Activated B cell treated with CpG ODN at 0.5 μM for 24 hours (primary cell): ENCODE measurements at regions not wholly inside any gene's neighbourhood (a gene's known extent, or its start where the extent isn't known, plus 50 kb on each side); places are given as distances from the start of the nearest gene placed in this dataset.

Source experiments
- ATAC-seq: fragments of 200-7000 bp; cut with Tn5 transposase; one replicate; pipeline ENCODE4 v1.10.0; 2021; ENCODE audit warnings: low read depth, mild to moderate bottlenecking, moderate library complexity
- CTCF ChIA-PET: fragments of 350-600 bp; sonication (Branson Sonifier 250); formaldehyde crosslinking; loops from one replicate; lab custom pipeline; 2021; ENCODE audit warnings: antibody characterized with exemption; lab: Charles Lee
- POLR2A ChIA-PET: fragments of 350-600 bp; sonication (Branson Sonifier 250); formaldehyde crosslinking; loops from one replicate; lab custom pipeline; 2021; ENCODE audit warnings: antibody characterized with exemption; lab: Charles Lee
- DNase-seq: peaks from one replicate; pipeline ENCODE4 v3.0.0; 2022
- H3K27ac Mint-ChIP-seq: one replicate; pipeline ENCODE4 v1.8.0; 2020; ENCODE audit warnings: mixed read lengths
- H3K27me3 Mint-ChIP-seq: one replicate; pipeline ENCODE4 v1.8.0; 2021; ENCODE audit warnings: mixed read lengths
- H3K36me3 Mint-ChIP-seq: one replicate; pipeline ENCODE4 v1.8.0; 2021; ENCODE audit warnings: low read depth, mixed read lengths
- H3K4me1 Mint-ChIP-seq: one replicate; pipeline ENCODE4 v1.8.0; 2021; ENCODE audit warnings: mixed read lengths
- H3K4me3 Mint-ChIP-seq: one replicate; pipeline ENCODE4 v1.8.0; 2020; ENCODE audit warnings: mild to moderate bottlenecking, mixed read lengths
- H3K9me3 Mint-ChIP-seq: one replicate; pipeline ENCODE4 v1.8.0; 2020; ENCODE audit warnings: mixed read lengths
- intact Hi-C: fragments of 100-400 bp; cut with micrococcal nuclease; formaldehyde crosslinking; loops from one replicate; pipeline ENCODE4 v1.15.1; 2024
- TF ChIP-seq, protein P1 (sequence below): fragments of 200-600 bp; IDR thresholded peaks from one replicate; pipeline ENCODE4 v1.8.0; 2022; ENCODE audit warnings: antibody characterized with exemption, mild to moderate bottlenecking

GRCh38 chr10:124177180-124177518 lies 83.8 kb upstream of the CHST15 start:
- peaks cover 15% of the 10 kb centered on the region for H3K4me1 Mint-ChIP-seq
- DNase-seq = no peak

GRCh38 chr10:124176349-124177179 lies 83.2 kb upstream of the CHST15 start:
- Mint-ChIP-seq H3K4me1 (peaks cover 15% of the 10 kb centered on the region), H3K9me3 (no peaks in the 10 kb centered on the region), H3K36me3 (no peaks in the 10 kb centered on the region), H3K27me3 (no peaks in the 10 kb centered on the region), H3K27ac (no peak overlapping the region), H3K4me3 (no peak overlapping the region)
- CTCF ChIA-PET = no interaction called here
- intact Hi-C loops = no loop called here
- ATAC-seq (no peak), DNase-seq (no peak)
- POLR2A ChIA-PET = no interaction called here
- TF ChIP-seq, protein P1, sequence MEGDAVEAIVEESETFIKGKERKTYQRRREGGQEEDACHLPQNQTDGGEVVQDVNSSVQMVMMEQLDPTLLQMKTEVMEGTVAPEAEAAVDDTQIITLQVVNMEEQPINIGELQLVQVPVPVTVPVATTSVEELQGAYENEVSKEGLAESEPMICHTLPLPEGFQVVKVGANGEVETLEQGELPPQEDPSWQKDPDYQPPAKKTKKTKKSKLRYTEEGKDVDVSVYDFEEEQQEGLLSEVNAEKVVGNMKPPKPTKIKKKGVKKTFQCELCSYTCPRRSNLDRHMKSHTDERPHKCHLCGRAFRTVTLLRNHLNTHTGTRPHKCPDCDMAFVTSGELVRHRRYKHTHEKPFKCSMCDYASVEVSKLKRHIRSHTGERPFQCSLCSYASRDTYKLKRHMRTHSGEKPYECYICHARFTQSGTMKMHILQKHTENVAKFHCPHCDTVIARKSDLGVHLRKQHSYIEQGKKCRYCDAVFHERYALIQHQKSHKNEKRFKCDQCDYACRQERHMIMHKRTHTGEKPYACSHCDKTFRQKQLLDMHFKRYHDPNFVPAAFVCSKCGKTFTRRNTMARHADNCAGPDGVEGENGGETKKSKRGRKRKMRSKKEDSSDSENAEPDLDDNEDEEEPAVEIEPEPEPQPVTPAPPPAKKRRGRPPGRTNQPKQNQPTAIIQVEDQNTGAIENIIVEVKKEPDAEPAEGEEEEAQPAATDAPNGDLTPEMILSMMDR = no peak

More at GRCh38 chr10:124177180-124177518, 83.8 kb upstream of the CHST15 start:
- no peak overlapping the region for H3K4me3 Mint-ChIP-seq
- H3K27ac Mint-ChIP-seq = no peak overlapping the region
- no peak for ATAC-seq
- H3K36me3 Mint-ChIP-seq = no peaks in the 10 kb centered on the region
- H3K9me3 Mint-ChIP-seq = no peaks in the 10 kb centered on the region
- ChIA-PET POLR2A (no interaction called here), CTCF (no interaction called here)
- intact Hi-C loops = no loop called here
- TF ChIP-seq, protein P1 = no peak
- no peaks in the 10 kb centered on the region for H3K27me3 Mint-ChIP-seq

GRCh38 chr10:124175701-124176348 lies 82.4 kb upstream of the CHST15 start:
- Mint-ChIP-seq H3K27me3 (no peaks in the 10 kb centered on the region), H3K9me3 (no peaks in the 10 kb centered on the region), H3K36me3 (no peaks in the 10 kb centered on the region), H3K27ac (no peak overlapping the region), H3K4me1 (peaks cover 15% of the 10 kb centered on the region), H3K4me3 (no peak overlapping the region)
- TF ChIP-seq, protein P1 = no peak
- POLR2A ChIA-PET = no interaction called here
- ATAC-seq = no peak
- no peak for DNase-seq
- CTCF ChIA-PET = no interaction called here
- intact Hi-C loops = no loop called here

DNA sequence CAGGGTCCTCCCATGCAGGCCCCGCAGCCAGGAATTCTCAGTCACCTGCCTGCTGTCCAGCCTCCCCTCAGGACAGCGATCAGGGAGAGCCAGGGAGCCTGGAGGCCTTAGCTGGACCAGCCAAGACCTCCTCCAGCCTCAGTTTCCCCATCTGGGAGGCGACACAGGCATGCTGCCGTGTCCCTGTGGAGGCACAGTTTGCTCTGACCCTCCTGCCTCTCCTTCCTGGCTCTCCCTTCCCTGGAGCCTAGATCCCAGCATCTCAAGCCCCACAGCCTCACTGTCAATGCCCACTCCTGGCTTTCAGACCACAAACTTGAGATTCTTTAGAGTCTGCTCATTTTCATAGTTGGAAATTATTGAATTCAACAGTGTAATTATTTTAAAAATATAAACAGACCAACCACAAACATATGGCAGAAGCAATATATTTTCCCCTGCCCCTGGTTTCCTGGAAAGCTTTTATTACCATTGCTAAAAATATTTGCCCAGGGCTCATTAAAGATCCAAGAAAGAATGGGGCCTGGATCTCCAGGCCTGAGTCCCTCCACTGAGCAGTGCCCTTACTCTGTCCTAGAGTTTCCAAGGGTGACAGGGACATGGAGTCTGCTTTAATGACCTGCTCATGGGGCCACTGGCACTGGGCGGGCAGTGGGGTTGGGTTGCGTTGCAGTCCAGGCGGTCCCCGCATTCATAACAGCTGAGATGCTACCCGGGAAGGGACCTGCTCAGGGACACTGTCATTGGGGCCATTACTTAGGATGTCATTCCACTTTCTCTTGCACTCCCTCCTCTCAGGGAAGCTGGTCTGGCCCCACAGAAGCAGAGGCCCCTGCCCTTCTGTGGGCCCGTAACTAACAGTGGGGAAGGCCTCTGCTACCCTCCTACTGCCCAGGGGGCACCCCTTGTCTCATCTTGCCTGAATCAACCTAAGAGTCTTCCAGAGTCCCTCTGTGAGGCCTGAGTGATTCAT lies 81.6 kb upstream of the CHST15 start:
- ChIA-PET POLR2A (no interaction called here), CTCF (no interaction called here)
- no peak overlapping the region for H3K4me3 Mint-ChIP-seq
- no peaks in the 10 kb centered on the region for H3K27me3 Mint-ChIP-seq
- ATAC-seq = no peak
- H3K27ac Mint-ChIP-seq = no peak overlapping the region
- H3K36me3 Mint-ChIP-seq = no peaks in the 10 kb centered on the region
- DNase-seq = no peak
- H3K9me3 Mint-ChIP-seq = no peaks in the 10 kb centered on the region
- TF ChIP-seq, protein P1 = no peak
- peaks cover 15% of the 10 kb centered on the region for H3K4me1 Mint-ChIP-seq
- intact Hi-C loops = no loop called here
